Liver (tissue), 8 donors: ENCODE measurements at regions not wholly inside any gene's neighbourhood (a gene's known extent, or its start where the extent isn't known, plus 50 kb on each side); places are given as distances from the start of the nearest gene placed in this dataset.

ENCODE experiments used
- DNase-seq: peaks from one replicate; pipeline ENCODE4 v3.0.0-alpha.2; 2017; ENCODE audit warnings: low spot score
- H3K27ac ChIP-seq, 2 donors: one replicate each; pipeline ENCODE4 v1.7.0; 2013; ENCODE audit warnings: inconsistent platforms in 2 of 2, low read length in 2 of 2, control low read depth in 1 of 2, low read depth in 1 of 2, mild to moderate bottlenecking in 1 of 2
- H3K27me3 ChIP-seq, 4 donors: one replicate each; pipeline versions ENCODE4 v1.6.1 to v1.7.0; 2013; ENCODE audit warnings: low read length in 3 of 4, inconsistent platforms in 1 of 4, mild to moderate bottlenecking in 1 of 4, moderate library complexity in 1 of 4; ENCODE audit not compliant: control insufficient read depth in 4 of 4, insufficient read depth in 4 of 4
- H3K36me3 ChIP-seq, 4 donors: one replicate each; pipeline versions ENCODE4 v1.6.1 to v1.7.0; 2013; ENCODE audit warnings: low read length in 3 of 4, mild to moderate bottlenecking in 3 of 4, low read depth in 1 of 4, moderate library complexity in 1 of 4; ENCODE audit not compliant: control insufficient read depth in 4 of 4, insufficient read depth in 3 of 4
- H3K4me1 ChIP-seq, 4 donors: one replicate each; pipeline versions ENCODE4 v1.6.1 to v1.7.0; 2013; ENCODE audit warnings: low read length in 3 of 4, mild to moderate bottlenecking in 3 of 4, moderate library complexity in 1 of 4; ENCODE audit not compliant: control insufficient read depth in 4 of 4, insufficient read depth in 4 of 4
- H3K4me3 ChIP-seq, 3 donors: one replicate each; pipeline versions ENCODE4 v1.6.1 to v1.7.0; 2013; ENCODE audit warnings: low read length in 3 of 3, control low read depth in 1 of 3, low read depth in 1 of 3, mild to moderate bottlenecking in 1 of 3
- H3K9ac ChIP-seq, 2 donors: one replicate each; pipeline ENCODE4 v1.7.0; 2013; ENCODE audit warnings: low read length in 2 of 2, mild to moderate bottlenecking in 2 of 2, moderate library complexity in 2 of 2, control low read depth in 1 of 2, low read depth in 1 of 2
- H3K9me3 ChIP-seq, 4 donors: one replicate each; pipeline versions ENCODE4 v1.6.1 to v1.7.0; 2013; ENCODE audit warnings: low read length in 3 of 4; ENCODE audit not compliant: control insufficient read depth in 4 of 4
- ATF3 ChIP-seq: IDR thresholded peaks from 2 replicates; pipeline ENCODE4 v1.6.1; 2016; ENCODE audit warnings: antibody characterized with exemption
- CTCF ChIP-seq: fragments of 150-350 bp; IDR thresholded peaks from 2 replicates; pipeline ENCODE4 v1.5.1; 2017; ENCODE audit warnings: improper control_type of control experiment, low read depth, low read length; ENCODE audit not compliant: missing input control
- EGR1 ChIP-seq, 2 donors: IDR thresholded peaks; 2 replicates each; pipeline ENCODE4 v1.6.1; 2016 to 2018; ENCODE audit warnings: antibody characterized with exemption in 2 of 2, low read depth in 2 of 2
- FOXA1 ChIP-seq: IDR thresholded peaks from 2 replicates; pipeline ENCODE4 v1.6.1; 2016; ENCODE audit warnings: antibody characterized with exemption
- FOXA2 ChIP-seq: IDR thresholded peaks from 2 replicates; pipeline ENCODE4 v1.6.1; 2016; ENCODE audit warnings: antibody characterized with exemption
- GABPA ChIP-seq, 2 donors: IDR thresholded peaks in 1 of 2; conservative IDR thresholded peaks in 1 of 2; 2 replicates each; pipeline ENCODE4 v1.6.1; 2016; ENCODE audit warnings: antibody characterized with exemption in 2 of 2, mild to moderate bottlenecking in 1 of 2, moderate library complexity in 1 of 2
- HNF4A ChIP-seq, 2 donors: conservative IDR thresholded peaks; 2 replicates each; pipeline ENCODE4 v1.6.1; 2016; ENCODE audit warnings: antibody characterized with exemption in 2 of 2, mild to moderate bottlenecking in 2 of 2
- HNF4G ChIP-seq: IDR thresholded peaks from 2 replicates; pipeline ENCODE4 v1.6.1; 2016; ENCODE audit warnings: antibody characterized with exemption
- JUND ChIP-seq, 2 donors: IDR thresholded peaks; 2 replicates each; pipeline ENCODE4 v1.6.1; 2016; ENCODE audit warnings: antibody characterized with exemption in 2 of 2
- MAX ChIP-seq: IDR thresholded peaks from 2 replicates; pipeline ENCODE4 v1.6.1; 2016; ENCODE audit warnings: antibody characterized with exemption
- NR2F2 ChIP-seq: IDR thresholded peaks from 2 replicates; pipeline ENCODE4 v1.6.1; 2016; ENCODE audit warnings: antibody characterized with exemption
- RAD21 ChIP-seq, 2 donors: IDR thresholded peaks; 2 replicates each; pipeline ENCODE4 v1.6.1; 2016; ENCODE audit warnings: antibody characterized with exemption in 2 of 2, mild to moderate bottlenecking in 2 of 2
- REST ChIP-seq: IDR thresholded peaks from 2 replicates; pipeline ENCODE4 v1.6.1; 2016; ENCODE audit warnings: antibody characterized with exemption, mild to moderate bottlenecking
- RXRA ChIP-seq, 2 donors: IDR thresholded peaks; 2 replicates each; pipeline ENCODE4 v1.6.1; 2017 to 2018; ENCODE audit warnings: antibody characterized with exemption in 2 of 2, mild to moderate bottlenecking in 1 of 2
- SP1 ChIP-seq: IDR thresholded peaks from 2 replicates; pipeline ENCODE4 v1.6.1; 2018; ENCODE audit warnings: antibody characterized with exemption, mild to moderate bottlenecking
- TAF1 ChIP-seq: conservative IDR thresholded peaks from 2 replicates; pipeline ENCODE4 v1.6.1; 2016; ENCODE audit warnings: antibody characterized with exemption, mild to moderate bottlenecking
- YY1 ChIP-seq: IDR thresholded peaks from 2 replicates; pipeline ENCODE4 v1.6.1; 2016; ENCODE audit warnings: antibody characterized with exemption, mild to moderate bottlenecking
- ZBTB33 ChIP-seq: IDR thresholded peaks from 2 replicates; pipeline ENCODE4 v1.6.1; 2016; ENCODE audit warnings: antibody characterized with exemption
- WGBS: extraction: QIAGEN DNeasy Blood & Tissue Kit; methylation state at CpG from one replicate; pipeline ENCODE4 v1.1.7; 2013; 5-methylcytosine and 5-hydroxymethylcytosine counted together
- donor health status: healthy.
- donor health status: healthy.
- donor health status: healthy.
- donor health status: healthy.
- donor health status: healthy.

- TF ChIP-seq CTCF: no peak
- TF ChIP-seq RAD21 (IDR thresholded peaks at IDR 0.05): no peak
- TF ChIP-seq GABPA (IDR thresholded peaks at IDR 0.05 in 1 of 2, conservative IDR thresholded peaks at IDR 0.05 in 1 of 2): no peak
- no peak for TF ChIP-seq HNF4A (conservative IDR thresholded peaks at IDR 0.05)
Observed at GRCh38 chr6:167757249-167757648, 69.5 kb upstream of the AFDN start (continued).

- no peak for DNase-seq
- WGBS: 98% methylated on average over 15 of the region's 15 CpGs
- Histone ChIP-seq H3K27me3 (no peaks in the 10 kb centered on the region), H3K36me3 (no peaks in the 10 kb centered on the region), H3K4me3 (no peak overlapping the region), H3K4me1 (peaks cover 10 to 22% (median 18%) of the 10 kb centered on the region in 4 donors), H3K27ac (no peak overlapping the region), H3K9ac (no peak overlapping the region), H3K9me3 (no peaks in the 10 kb centered on the region)
- TF ChIP-seq SP1 (no peak), HNF4G (no peak), CTCF (no peak), EGR1 (IDR thresholded peaks at IDR 0.05; ENCODE audit: low read depth in 2 of 2) (no peak), FOXA2 (no peak), JUND (IDR thresholded peaks at IDR 0.05) (no peak), NR2F2 (no peak), RXRA (IDR thresholded peaks at IDR 0.05) (no peak), ZBTB33 (no peak), REST (no peak), FOXA1 (no peak), YY1 (no peak), ATF3 (no peak), GABPA (IDR thresholded peaks at IDR 0.05 in 1 of 2, conservative IDR thresholded peaks at IDR 0.05 in 1 of 2) (no peak), MAX (no peak), RAD21 (IDR thresholded peaks at IDR 0.05) (no peak), TAF1 (no peak), HNF4A (conservative IDR thresholded peaks at IDR 0.05) (no peak)
Observed at GRCh38 chr6:167757821-167758220, 68.9 kb upstream of the AFDN start.
